CD14-positive monocyte (primary cell): ENCODE measurements at regions not wholly inside any gene's neighbourhood (a gene's known extent, or its start where the extent isn't known, plus 50 kb on each side); places are given as distances from the start of the nearest gene placed in this dataset.

Source experiments
- DNase-seq, 3 donors: peaks; one replicate each; pipeline ENCODE4 v3.0.0-alpha.2; 2011 to 2022
- H2AFZ ChIP-seq: 2 replicates; pipeline ENCODE4 v1.6.0; 2012; ENCODE audit warnings: mild to moderate bottlenecking, low read depth, low read length, inconsistent platforms; ENCODE audit not compliant: insufficient read depth, poor library complexity, severe bottlenecking
- H3K27ac ChIP-seq, 2 donors: 1 replicate in 1 of 2; 2 replicates in 1 of 2; pipeline ENCODE4 v1.5.1; 2012 to 2013; ENCODE audit warnings: low read length in 2 of 2, control low read depth in 1 of 2, inconsistent platforms in 1 of 2, low read depth in 1 of 2, mild to moderate bottlenecking in 1 of 2
- H3K27me3 ChIP-seq, 2 donors: one replicate each; pipeline versions ENCODE4 v1.6.0 to v1.6.1; 2011 to 2013; ENCODE audit warnings: low read length in 2 of 2; ENCODE audit not compliant: control insufficient read depth in 2 of 2, insufficient read depth in 2 of 2
- H3K36me3 ChIP-seq, 2 donors: replicated peaks in 1 of 2; 1 replicate in 1 of 2; 2 replicates in 1 of 2; pipeline versions ENCODE4 v1.5.1 to v1.6.1; 2012 to 2013; ENCODE audit warnings: low read length in 2 of 2, control low read depth in 1 of 2, inconsistent platforms in 1 of 2, mild to moderate bottlenecking in 1 of 2; ENCODE audit not compliant: insufficient read depth in 2 of 2, control insufficient read depth in 1 of 2
- H3K4me1 ChIP-seq, 2 donors: 1 replicate in 1 of 2; 2 replicates in 1 of 2; pipeline versions ENCODE4 v1.5.1 to v1.6.1; 2012 to 2013; ENCODE audit warnings: low read length in 2 of 2, control low read depth in 1 of 2, inconsistent platforms in 1 of 2, mild to moderate bottlenecking in 1 of 2, moderate library complexity in 1 of 2; ENCODE audit not compliant: insufficient read depth in 2 of 2, control insufficient read depth in 1 of 2
- H3K4me2 ChIP-seq: replicated peaks from 2 replicates; pipeline ENCODE3; 2012; ENCODE audit warnings: low read length, moderate library complexity, mild to moderate bottlenecking; ENCODE audit not compliant: poor library complexity, severe bottlenecking; ENCODE audit errors: extremely low read depth
- H3K4me3 ChIP-seq, 3 experiments: fragments of 200-600 bp in 1 of 3; sonication (generic) in 1 of 3; replicated peaks in 1 of 3; 1 replicate in 2 of 3; 2 replicates in 1 of 3; pipeline ENCODE4 v1.5.1; 2011 to 2013; ENCODE audit warnings: low read length in 3 of 3, mild to moderate bottlenecking in 3 of 3, control low read depth in 2 of 3, low read depth in 2 of 3, inconsistent platforms in 1 of 3, moderate library complexity in 1 of 3
- H3K79me2 ChIP-seq: 2 replicates; pipeline ENCODE4 v1.6.0; 2012; ENCODE audit warnings: mild to moderate bottlenecking, control low read depth, inconsistent platforms, low read length, moderate library complexity; ENCODE audit not compliant: insufficient read depth
- H3K9ac ChIP-seq: 2 replicates; pipeline ENCODE4 v1.6.0; 2017; ENCODE audit warnings: low read length, mild to moderate bottlenecking; ENCODE audit not compliant: insufficient read depth, poor library complexity, severe bottlenecking
- H3K9me3 ChIP-seq, 2 donors: replicated peaks in 1 of 2; 1 replicate in 1 of 2; 2 replicates in 1 of 2; pipeline versions ENCODE4 v1.5.1 to v1.6.1; 2012 to 2013; ENCODE audit warnings: low read length in 2 of 2, control low read depth in 1 of 2; ENCODE audit not compliant: control insufficient read depth in 1 of 2, insufficient read depth in 1 of 2
- H4K20me1 ChIP-seq: 2 replicates; pipeline ENCODE4 v1.6.0; 2012; ENCODE audit warnings: mild to moderate bottlenecking, low read length, control low read depth, moderate library complexity; ENCODE audit not compliant: insufficient read depth
- H3K27ac Mint-ChIP-seq, 7 donors: one replicate each; pipeline ENCODE4 v1.8.0; 2020; ENCODE audit warnings: mild to moderate bottlenecking in 7 of 7, mixed read lengths in 7 of 7, moderate library complexity in 6 of 7, inconsistent platforms in 2 of 7
- H3K27me3 Mint-ChIP-seq, 3 donors: one replicate each; pipeline ENCODE4 v1.8.0; 2021 to 2022; ENCODE audit warnings: low read depth in 3 of 3, mild to moderate bottlenecking in 3 of 3, mixed read lengths in 3 of 3, moderate library complexity in 3 of 3, inconsistent platforms in 1 of 3
- H3K36me3 Mint-ChIP-seq, 2 donors: one replicate each; pipeline ENCODE4 v1.8.0; 2020; ENCODE audit warnings: mixed read lengths in 2 of 2, inconsistent platforms in 1 of 2, mild to moderate bottlenecking in 1 of 2
- H3K4me1 Mint-ChIP-seq: one replicate; pipeline ENCODE4 v1.8.0; 2020; ENCODE audit warnings: mild to moderate bottlenecking, mixed read lengths
- H3K4me3 Mint-ChIP-seq, 2 donors: one replicate each; pipeline ENCODE4 v1.8.0; 2020; ENCODE audit warnings: mild to moderate bottlenecking in 2 of 2, mixed read lengths in 2 of 2, moderate library complexity in 1 of 2
- H3K9me3 Mint-ChIP-seq, 7 donors: one replicate each; pipeline ENCODE4 v1.8.0; 2020 to 2022; ENCODE audit warnings: mixed read lengths in 7 of 7, mild to moderate bottlenecking in 6 of 7, moderate library complexity in 6 of 7, inconsistent platforms in 2 of 7
- CTCF ChIP-seq: fragments of 200-600 bp; IDR thresholded peaks from one replicate; pipeline ENCODE4 v1.8.0; 2022; ENCODE audit warnings: antibody characterized with exemption, mild to moderate bottlenecking
- WGBS: methylation state at CpG from one replicate; pipeline ENCODE4 v1.1.5; 2013; ENCODE audit warnings: missing lambda C conversion rate; ENCODE audit not compliant: insufficient coverage; 5-methylcytosine and 5-hydroxymethylcytosine counted together
- intact Hi-C, 2 donors: fragments of 100-400 bp; cut with micrococcal nuclease; formaldehyde crosslinking; loops; one replicate each; pipeline versions ENCODE4 v1.15.0 to v1.15.1; 2023

GRCh38 chr1:4528590-4528989, 125.8 kb upstream of the AJAP1 start:
- Histone ChIP-seq H2AFZ (no peak overlapping the region), H3K36me3 (no peaks in the 10 kb centered on the region), H3K79me2 (no peaks in the 10 kb centered on the region), H3K4me1 (no peaks in the 10 kb centered on the region), H3K9ac (no peak overlapping the region), H3K4me2 (no peak overlapping the region), H4K20me1 (no peaks in the 10 kb centered on the region), H3K27me3 (no peaks in the 10 kb centered on the region), H3K27ac (no peak overlapping the region), H3K9me3 (no peaks in the 10 kb centered on the region), H3K4me3 (no peak overlapping the region)
- intact Hi-C loops = no loop called here
- WGBS = 84% methylated on average over 6 of the region's 10 CpGs
- Mint-ChIP-seq H3K4me3 (no peak overlapping the region), H3K27ac (no peak overlapping the region), H3K36me3 (no peaks in the 10 kb centered on the region), H3K27me3 (peaks cover 0 to 4% (median 2%) of the 10 kb centered on the region in 3 donors), H3K4me1 (no peaks in the 10 kb centered on the region), H3K9me3 (peaks cover 0 to 3% (median 2%) of the 10 kb centered on the region in 7 donors)
- TF ChIP-seq CTCF = no peak
- DNase-seq = no peak

GRCh38 chr1:4529446-4530165, 124.8 kb upstream of the AJAP1 start:
- Histone ChIP-seq H3K4me3 (no peak overlapping the region), H3K4me2 (no peak overlapping the region), H3K79me2 (no peaks in the 10 kb centered on the region), H3K9ac (no peak overlapping the region), H4K20me1 (no peaks in the 10 kb centered on the region), H3K36me3 (no peaks in the 10 kb centered on the region), H3K9me3 (no peaks in the 10 kb centered on the region), H2AFZ (no peak overlapping the region), H3K27me3 (no peaks in the 10 kb centered on the region), H3K4me1 (no peaks in the 10 kb centered on the region), H3K27ac (no peak overlapping the region)
- no peaks in the 10 kb centered on the region for H3K36me3 Mint-ChIP-seq
- H3K27ac Mint-ChIP-seq = no peak overlapping the region
- peaks cover 0 to 2% (median 2%) of the 10 kb centered on the region in 3 donors for H3K27me3 Mint-ChIP-seq
- 77% methylated on average over 13 of the region's 14 CpGs for WGBS
- no peak for TF ChIP-seq CTCF
- DNase-seq = no peak
- no peaks in the 10 kb centered on the region for H3K4me1 Mint-ChIP-seq
- peaks cover 0 to 3% (median 2%) of the 10 kb centered on the region in 7 donors for H3K9me3 Mint-ChIP-seq
- intact Hi-C loops = no loop called here
- H3K4me3 Mint-ChIP-seq = no peak overlapping the region
